ENCODE measurements at regions not wholly inside any gene's neighbourhood (a gene's known extent, or its start where the extent isn't known, plus 50 kb on each side); places are given as distances from the start of the nearest gene placed in this dataset.

- Histone ChIP-seq H3K27ac (replicated peaks) (no peak overlapping the region), H3K4me1 (no peaks in the 10 kb centered on the region), H3K27me3 (ENCODE audit: low read depth) (no peaks in the 10 kb centered on the region), H3K4me3 (no peak overlapping the region), H3K9me3 (replicated peaks) (no peaks in the 10 kb centered on the region), H3K36me3 (no peaks in the 10 kb centered on the region)
- DNase-seq: no peak
- TF ChIP-seq CTCF (IDR thresholded peaks at IDR 0.05; ENCODE audit: borderline replicate concordance): no peak
- intact Hi-C loops (cut with micrococcal nuclease): no loop called here
Measured at GRCh38 chr10:33638374-33638773, 303.9 kb upstream of the NRP1 start.

- TF ChIP-seq CTCF (IDR thresholded peaks at IDR 0.05; ENCODE audit: borderline replicate concordance): no peak
Measured at GRCh38 chr10:33635967-33636515, 301.6 kb upstream of the NRP1 start.

GRCh38 chr10:33632432-33632831 is 298.0 kb upstream of the NRP1 start:
- no peak for TF ChIP-seq CTCF (IDR thresholded peaks at IDR 0.05; ENCODE audit: borderline replicate concordance)
- Histone ChIP-seq H3K4me1 (no peaks in the 10 kb centered on the region), H3K9me3 (replicated peaks) (no peaks in the 10 kb centered on the region), H3K27ac (replicated peaks) (no peak overlapping the region), H3K4me3 (no peak overlapping the region), H3K36me3 (no peaks in the 10 kb centered on the region), H3K27me3 (ENCODE audit: low read depth) (no peaks in the 10 kb centered on the region)
- no peak for DNase-seq
- intact Hi-C loops (cut with micrococcal nuclease): no loop called here

More at GRCh38 chr10:33635967-33636515, 301.6 kb upstream of the NRP1 start:
- Histone ChIP-seq H3K4me1 (no peaks in the 10 kb centered on the region), H3K27me3 (ENCODE audit: low read depth) (no peaks in the 10 kb centered on the region), H3K27ac (replicated peaks) (no peak overlapping the region), H3K36me3 (no peaks in the 10 kb centered on the region), H3K4me3 (no peak overlapping the region), H3K9me3 (replicated peaks) (no peaks in the 10 kb centered on the region)
- intact Hi-C loops (cut with micrococcal nuclease): no loop called here
- no peak for DNase-seq

- Histone ChIP-seq H3K27ac (replicated peaks) (no peak overlapping the region), H3K4me3 (no peak overlapping the region), H3K27me3 (ENCODE audit: low read depth) (no peaks in the 10 kb centered on the region), H3K36me3 (no peaks in the 10 kb centered on the region), H3K9me3 (replicated peaks) (no peaks in the 10 kb centered on the region), H3K4me1 (no peaks in the 10 kb centered on the region)
- no peak for TF ChIP-seq CTCF (IDR thresholded peaks at IDR 0.05; ENCODE audit: borderline replicate concordance)
- intact Hi-C loops (cut with micrococcal nuclease): no loop called here
- DNase-seq: no peak
Measured at GRCh38 chr10:33631991-33632390, 297.5 kb upstream of the NRP1 start.

- intact Hi-C loops (cut with micrococcal nuclease): no loop called here
- H3K9me3 ChIP-seq (replicated peaks): no peaks in the 10 kb centered on the region
Measured at GRCh38 chr10:33630761-33631160, 296.3 kb upstream of the NRP1 start.

More at GRCh38 chr10:33630761-33631160, 296.3 kb upstream of the NRP1 start:
- Histone ChIP-seq H3K4me1 (no peaks in the 10 kb centered on the region), H3K27ac (replicated peaks) (no peak overlapping the region), H3K4me3 (no peak overlapping the region), H3K36me3 (no peaks in the 10 kb centered on the region), H3K27me3 (ENCODE audit: low read depth) (no peaks in the 10 kb centered on the region)
- no peak for DNase-seq
- TF ChIP-seq CTCF (IDR thresholded peaks at IDR 0.05; ENCODE audit: borderline replicate concordance): no peak

All from left ventricle myocardium inferior (tissue), 1 donor.